ENCODE measurements at regions not wholly inside any gene's neighbourhood (a gene's known extent, or its start where the extent isn't known, plus 50 kb on each side); places are given as distances from the start of the nearest gene placed in this dataset.

DNA sequence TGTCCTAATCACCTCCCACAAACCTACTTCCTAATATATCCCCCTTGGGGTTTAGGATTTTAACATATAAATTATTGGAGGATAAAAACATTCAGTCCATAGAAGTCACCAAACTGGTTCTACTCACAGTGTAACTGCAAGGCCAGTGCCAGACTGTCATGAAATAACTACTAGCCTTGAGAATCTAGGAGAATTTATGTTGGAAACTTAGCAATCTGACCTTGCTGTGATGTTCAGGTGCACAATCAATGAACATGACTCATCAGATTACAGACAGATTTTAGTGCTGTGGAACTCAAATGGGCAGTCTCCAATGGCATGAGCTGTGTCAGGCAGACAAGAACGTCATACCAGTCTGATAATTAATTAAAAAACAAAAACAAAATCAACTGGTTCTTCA lies 571.4 kb upstream of the IGFBP3 start:
- no peak for TF ChIP-seq POLR2A (IDR thresholded peaks at IDR 0.05; ENCODE audit: low read depth, low read length)
- TF ChIP-seq POLR2AphosphoS5 (IDR thresholded peaks at IDR 0.05; ENCODE audit: low read depth, low read length) = no peak
- TF ChIP-seq SPI1 (IDR thresholded peaks at IDR 0.05; ENCODE audit: low read depth, low read length) = no peak
